NCI-H446 treated with DMSO at 0.1 percent for 48 hours (cell line): ENCODE measurements at regions not wholly inside any gene's neighbourhood (a gene's known extent, or its start where the extent isn't known, plus 50 kb on each side); places are given as distances from the start of the nearest gene placed in this dataset.
"Not testable (repeated sequence)": the region's sequence is repeated elsewhere in the genome, so short reads cannot be mapped to it uniquely, and the experiment has no call there.

Source experiments
- DNase-seq: peaks from one replicate; lab custom pipeline; 2025; lab: John Stamatoyannopoulos, UW

- no peak for DNase-seq
Observed at GRCh38 chr12:131192951-131193350, 239.2 kb downstream of the ADGRD1 start.

- no peak for DNase-seq
Observed at GRCh38 chr12:131194166-131194565, 240.5 kb downstream of the ADGRD1 start.

GRCh38 chr12:131195796-131196195 is 242.1 kb downstream of the ADGRD1 start:
- DNase-seq: no peak

GRCh38 chr12:131196220-131196619 is 242.5 kb downstream of the ADGRD1 start:
- no peak for DNase-seq

GRCh38 chr12:131197490-131197889 is 243.8 kb downstream of the ADGRD1 start:
- no peak for DNase-seq

GRCh38 chr12:131199221-131199620 is 245.5 kb downstream of the ADGRD1 start:
- DNase-seq: no peak

- DNase-seq: not testable (repeated sequence)
Observed at GRCh38 chr12:131201912-131202311, 248.2 kb downstream of the ADGRD1 start.

GRCh38 chr12:131202592-131203378 is 249.1 kb downstream of the ADGRD1 start:
- DNase-seq: no peak

GRCh38 chr12:131203666-131204415 is 250.1 kb downstream of the ADGRD1 start:
- no peak for DNase-seq

GRCh38 chr12:131204416-131205274 is 250.9 kb downstream of the ADGRD1 start:
- DNase-seq: no peak

GRCh38 chr12:131205275-131205933 is 251.7 kb downstream of the ADGRD1 start:
- DNase-seq: not testable (repeated sequence)

GRCh38 chr12:131206630-131207299 is 253.1 kb downstream of the ADGRD1 start:
- DNase-seq: not testable (repeated sequence)

- DNase-seq: not testable (repeated sequence)
Observed at GRCh38 chr12:131207300-131207660, 253.6 kb downstream of the ADGRD1 start.

GRCh38 chr12:131207841-131208240 is 254.1 kb downstream of the ADGRD1 start:
- not testable (repeated sequence) for DNase-seq

- no peak for DNase-seq
Observed at GRCh38 chr12:131208425-131208824, 254.7 kb downstream of the ADGRD1 start.

- no peak for DNase-seq
Observed at GRCh38 chr12:131209082-131210070, 255.7 kb downstream of the ADGRD1 start.

GRCh38 chr12:131210506-131211339 is 257.0 kb downstream of the ADGRD1 start:
- DNase-seq: no peak

- DNase-seq: no peak
Observed at GRCh38 chr12:131211340-131211938, 257.7 kb downstream of the ADGRD1 start.
